ENCODE measurements at regions not wholly inside any gene's neighbourhood (a gene's known extent, or its start where the extent isn't known, plus 50 kb on each side); places are given as distances from the start of the nearest gene placed in this dataset.

GRCh38 chr20:59421920-59422637 lies 121.7 kb downstream of the EDN3 start:
- Histone ChIP-seq H3K36me3 (ENCODE audit: control insufficient read depth, insufficient read depth, low read length) (no peaks in the 10 kb centered on the region), H2AFZ (replicated peaks; ENCODE audit: low read length, poor library complexity) (no peak overlapping the region), H3K9me3 (ENCODE audit: control insufficient read depth, insufficient read depth, low read length) (peaks cover 4% of the 10 kb centered on the region; the same call in 1 of the 2 replicates), H3K14ac (replicated peaks; ENCODE audit: low read depth, low read length) (no peak overlapping the region), H4K20me1 (ENCODE audit: insufficient read depth, low read length) (no peaks in the 10 kb centered on the region), H3K27me3 (ENCODE audit: control insufficient read depth, insufficient read depth, low read length) (no peaks in the 10 kb centered on the region), H3K18ac (ENCODE audit: low read depth, low read length) (no peak overlapping the region), H2BK20ac (ENCODE audit: low read depth, low read length) (no peak overlapping the region), H2AK9ac (replicated peaks; ENCODE audit: low read depth, low read length, poor library complexity) (no peak overlapping the region), H3K4me1 (ENCODE audit: control insufficient read depth, insufficient read depth, low read length) (no peaks in the 10 kb centered on the region), H3K23ac (ENCODE audit: low read depth, low read length) (no peak overlapping the region), H3K4me3 (ENCODE audit: insufficient read depth, low read depth, low read length) (no peak overlapping the region), H2BK5ac (ENCODE audit: low read depth, low read length, poor library complexity, severe bottlenecking) (no peak overlapping the region), H3K56ac (ENCODE audit: extremely low read depth, insufficient read depth, low read length) (no peak overlapping the region), H3K4ac (ENCODE audit: low read depth, low read length) (no peak overlapping the region), H4K8ac (ENCODE audit: low read depth in 2 of 2, low read length in 2 of 2) (no peak overlapping the region), H4K91ac (ENCODE audit: insufficient read depth, low read depth, low read length) (no peak overlapping the region), H2AK5ac (ENCODE audit: low read depth, low read length) (no peak overlapping the region), H3K4me2 (ENCODE audit: low read depth, low read length) (no peak overlapping the region), H3K79me1 (ENCODE audit: low read depth in 1 of 2, low read length in 2 of 2) (no peaks in the 10 kb centered on the region), H3K9me1 (ENCODE audit: insufficient read depth, low read length) (no peaks in the 10 kb centered on the region), H4K5ac (ENCODE audit: low read depth, low read length) (no peak overlapping the region), H2BK15ac (ENCODE audit: low read depth, low read length) (no peak overlapping the region), H3K9ac (ENCODE audit: low read depth, low read length) (no peak overlapping the region), H3K27ac (ENCODE audit: insufficient read depth, low read length) (no peak overlapping the region), H2BK120ac (ENCODE audit: low read depth, low read length) (no peak overlapping the region)
- ChIA-PET CTCF (no interaction called here), POLR2A (ENCODE audit: unreplicated experiment) (no interaction called here)
- no peak for DNase-seq
- dilution Hi-C loops (cut with HindIII; ENCODE audit: low sequenced_read_pairs, unreplicated experiment) = no loop called here
- TF ChIP-seq ELK1 (IDR thresholded peaks at IDR 0.05; ENCODE audit: borderline replicate concordance, low read depth, low read length) (no peak), RFX5 (IDR thresholded peaks at IDR 0.05; ENCODE audit: low read depth, low read length) (no peak), USF2 (IDR thresholded peaks at IDR 0.05; ENCODE audit: low read depth, low read length) (no peak), CHD1 (IDR thresholded peaks at IDR 0.05; ENCODE audit: low read depth, low read length) (no peak), MXI1 (IDR thresholded peaks at IDR 0.05; ENCODE audit: borderline replicate concordance, low read depth, low read length) (no peak), NFE2L2 (IDR thresholded peaks at IDR 0.05; ENCODE audit: low read depth, low read length) (no peak), RAD21 (IDR thresholded peaks at IDR 0.05; ENCODE audit: low read length) (no peak)
- intact Hi-C loops (cut with micrococcal nuclease) = no loop called here
- WGBS, 2 experiments (ENCODE audit: extremely low coverage in 2 of 2, insufficient read length in 1 of 2) = 47% methylated on average over 4 of the region's 13 CpGs; no CpG with 5 or more reads in 1 of the 2 experiments
- no peak for ATAC-seq (ENCODE audit: low read depth)
- in situ Hi-C loops (cut with MboI; ENCODE audit: low sequenced_read_pairs) = no loop called here
- no TSS peak for BruUV-seq (replicated peaks)
